Karpas-422 (cell line): ENCODE measurements at regions not wholly inside any gene's neighbourhood (a gene's known extent, or its start where the extent isn't known, plus 50 kb on each side); places are given as distances from the start of the nearest gene placed in this dataset.
"Not testable (repeated sequence)": the region's sequence is repeated elsewhere in the genome, so short reads cannot be mapped to it uniquely, and the experiment has no call there.

Experiments
- DNase-seq: peaks from one replicate; pipeline ENCODE4 v3.0.0-alpha.2; 2015
- H2AFZ ChIP-seq: fragments of 200-600 bp; sonication (generic); 2 replicates; pipeline ENCODE4 v1.6.1; 2014; ENCODE audit warnings: antibody characterized with exemption, low read length, mixed read lengths
- H3K27ac ChIP-seq: fragments of 200-600 bp; sonication (generic); 2 replicates; pipeline ENCODE4 v1.5.1; 2014; ENCODE audit warnings: mild to moderate bottlenecking, low read length, moderate library complexity
- H3K27me3 ChIP-seq: fragments of 200-600 bp; sonication (generic); 2 replicates; pipeline ENCODE4 v1.6.1; 2014; ENCODE audit warnings: low read length, mixed read lengths
- H3K36me3 ChIP-seq: fragments of 200-600 bp; sonication (generic); 2 replicates; pipeline ENCODE4 v1.6.1; 2014; ENCODE audit warnings: low read length, mixed read lengths; ENCODE audit not compliant: insufficient read depth
- H3K4me1 ChIP-seq: fragments of 200-600 bp; sonication (generic); 2 replicates; pipeline ENCODE4 v1.6.1; 2014; ENCODE audit warnings: mild to moderate bottlenecking, low read length, mixed read lengths
- H3K4me2 ChIP-seq: fragments of 200-600 bp; sonication (generic); 2 replicates; pipeline ENCODE4 v1.6.1; 2014; ENCODE audit warnings: low read length, low read depth, mild to moderate bottlenecking; ENCODE audit not compliant: poor library complexity, severe bottlenecking
- H3K4me3 ChIP-seq: fragments of 200-600 bp; sonication (generic); 2 replicates; pipeline ENCODE4 v1.5.1; 2014; ENCODE audit warnings: mild to moderate bottlenecking, antibody characterized with exemption, low read length, mixed read lengths
- H3K79me2 ChIP-seq: fragments of 200-600 bp; sonication (generic); 2 replicates; pipeline ENCODE4 v1.6.1; 2014; ENCODE audit warnings: mild to moderate bottlenecking, low read length, mixed read lengths
- H3K9ac ChIP-seq: fragments of 200-600 bp; sonication (generic); 2 replicates; pipeline ENCODE4 v1.6.0; 2014; ENCODE audit warnings: low read length
- H3K9me2 ChIP-seq: fragments of 200-600 bp; sonication (generic), shearing (Covaris generic); replicated peaks from 2 replicates; pipeline ENCODE4 v1.6.0; 2014; ENCODE audit warnings: mild to moderate bottlenecking, low read length, moderate library complexity; ENCODE audit not compliant: insufficient read depth
- H3K9me3 ChIP-seq: fragments of 300-700, 200-600 bp; sonication (generic); 2 replicates; pipeline ENCODE4 v1.6.1; 2014; ENCODE audit warnings: low read length, mixed read lengths
- H4K20me1 ChIP-seq: fragments of 200-600 bp; sonication (generic); 2 replicates; pipeline ENCODE4 v1.6.1; 2014; ENCODE audit warnings: mild to moderate bottlenecking, antibody characterized with exemption, low read length, low read depth; ENCODE audit not compliant: insufficient read depth

DNA sequence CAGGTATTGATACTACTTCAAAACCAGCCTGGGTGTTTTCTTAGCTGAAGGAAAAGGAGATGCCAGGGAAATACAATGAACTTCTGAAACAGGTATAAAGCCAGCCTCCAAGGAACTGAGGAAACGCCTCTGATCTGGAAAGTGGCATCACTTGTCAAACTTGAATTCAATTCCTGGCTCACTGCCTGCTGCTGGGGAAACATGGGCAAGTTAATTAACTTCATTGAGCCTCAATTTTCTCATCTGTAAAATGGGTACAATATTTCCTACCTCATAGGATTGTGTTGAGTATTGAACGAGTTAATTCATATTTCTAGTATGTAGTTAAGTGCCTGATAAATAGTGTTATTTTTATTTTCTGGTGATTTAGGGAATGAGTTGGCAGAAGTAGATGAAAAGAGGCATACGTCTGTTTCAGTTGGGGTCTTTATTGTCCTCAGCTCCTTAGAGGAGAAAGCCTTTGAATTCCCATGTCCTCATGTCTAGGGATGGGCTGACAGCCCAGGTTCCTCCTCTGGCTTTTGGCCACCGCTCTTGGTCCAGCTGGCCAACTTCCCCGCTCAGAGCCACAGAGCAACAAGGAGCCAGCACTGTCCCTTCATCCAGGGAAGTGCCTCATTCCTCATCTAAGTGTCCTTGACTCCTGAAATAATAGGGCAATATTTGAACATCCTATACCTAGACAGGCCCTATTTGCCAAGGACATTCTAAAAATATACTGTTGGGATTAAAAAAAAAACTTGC is 210.5 kb upstream of the GATA6 start:
- Histone ChIP-seq H3K4me3 (no peak overlapping the region), H3K27ac (no peak overlapping the region), H3K9me3 (no peaks in the 10 kb centered on the region), H3K36me3 (no peaks in the 10 kb centered on the region), H3K27me3 (no peaks in the 10 kb centered on the region), H3K4me2 (no peak overlapping the region), H3K9ac (no peak overlapping the region), H3K79me2 (no peaks in the 10 kb centered on the region), H3K9me2 (no peaks in the 10 kb centered on the region), H4K20me1 (no peaks in the 10 kb centered on the region), H2AFZ (no peak overlapping the region), H3K4me1 (no peaks in the 10 kb centered on the region)
- no peak for DNase-seq

DNA sequence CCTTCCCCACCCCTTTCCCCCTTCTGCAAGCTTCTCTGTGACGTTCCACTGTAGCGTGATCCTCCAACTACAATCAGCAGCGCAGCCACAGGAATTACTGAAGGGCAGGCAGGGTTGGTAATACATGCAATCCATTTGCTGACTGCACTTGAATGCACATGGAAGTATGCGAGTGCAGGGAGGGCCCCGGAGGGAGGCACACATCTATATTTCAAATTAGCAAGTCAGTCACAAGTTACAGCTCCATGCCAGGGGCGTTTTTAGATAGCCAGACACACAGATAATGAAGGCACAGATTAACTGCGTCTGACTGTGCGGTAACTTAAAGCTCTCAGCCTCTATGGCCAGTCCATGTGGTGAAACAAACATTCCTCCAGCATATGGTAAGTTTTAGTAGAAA is 209.2 kb upstream of the GATA6 start:
- Histone ChIP-seq H2AFZ (no peak overlapping the region), H3K36me3 (no peaks in the 10 kb centered on the region), H3K9ac (no peak overlapping the region), H3K9me3 (no peaks in the 10 kb centered on the region), H3K79me2 (no peaks in the 10 kb centered on the region), H3K4me2 (no peak overlapping the region), H3K4me1 (no peaks in the 10 kb centered on the region), H3K27ac (no peak overlapping the region), H3K27me3 (no peaks in the 10 kb centered on the region), H3K9me2 (no peaks in the 10 kb centered on the region), H3K4me3 (no peak overlapping the region), H4K20me1 (no peaks in the 10 kb centered on the region)
- no peak for DNase-seq

DNA sequence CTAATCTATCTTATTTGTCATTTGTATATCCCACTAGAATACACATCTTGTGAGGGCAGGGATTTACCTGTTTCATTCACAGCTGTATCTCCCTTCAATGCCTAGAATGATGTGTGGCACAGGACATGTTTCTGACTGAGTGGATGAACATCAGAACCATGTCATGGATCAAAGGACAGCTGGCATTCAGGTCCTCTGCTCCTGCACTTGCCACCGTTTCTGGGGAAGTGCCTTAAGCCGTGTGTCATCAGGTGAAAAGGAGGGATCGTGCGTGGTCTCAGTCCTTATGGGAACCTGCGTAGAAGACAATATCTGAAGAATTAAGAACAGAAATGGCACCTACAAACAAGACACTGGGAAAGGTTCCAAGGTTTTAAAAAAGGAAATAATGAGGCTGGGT is 206.1 kb upstream of the GATA6 start:
- Histone ChIP-seq H3K9me2 (no peaks in the 10 kb centered on the region), H2AFZ (no peak overlapping the region), H3K4me1 (no peaks in the 10 kb centered on the region), H3K36me3 (no peaks in the 10 kb centered on the region), H3K79me2 (no peaks in the 10 kb centered on the region), H3K9ac (no peak overlapping the region), H3K4me3 (no peak overlapping the region), H3K9me3 (no peaks in the 10 kb centered on the region), H3K27me3 (no peaks in the 10 kb centered on the region), H4K20me1 (no peaks in the 10 kb centered on the region), H3K27ac (no peak overlapping the region), H3K4me2 (no peak overlapping the region)
- no peak for DNase-seq

DNA sequence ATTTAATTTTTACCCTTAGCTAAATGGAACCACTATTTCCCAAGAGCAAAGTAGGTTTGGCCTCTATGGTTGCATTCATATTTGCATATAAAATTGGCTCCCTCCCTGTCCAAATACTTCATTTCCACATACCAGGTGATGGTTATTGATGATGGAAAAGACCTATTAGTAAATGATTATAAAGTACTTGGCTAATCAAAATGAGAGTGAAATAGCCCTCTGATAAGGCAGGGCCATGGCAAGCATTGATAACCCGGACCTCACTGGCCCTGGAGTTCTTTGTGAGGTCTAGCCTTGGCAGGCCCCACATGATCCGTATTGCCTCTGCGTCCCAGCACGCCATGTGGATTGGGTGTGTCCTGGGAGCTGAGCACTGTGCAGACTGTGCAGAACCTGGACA is 201.1 kb upstream of the GATA6 start:
- H2AFZ ChIP-seq, result no peak overlapping the region
- H3K36me3 ChIP-seq, result no peaks in the 10 kb centered on the region
- H3K4me1 ChIP-seq, result no peaks in the 10 kb centered on the region
- no peak overlapping the region for H3K9ac ChIP-seq
- no peak overlapping the region for H3K4me2 ChIP-seq
- no peaks in the 10 kb centered on the region for H3K9me2 ChIP-seq
- H3K79me2 ChIP-seq, result no peaks in the 10 kb centered on the region
- no peak overlapping the region for H3K4me3 ChIP-seq
- H3K27me3 ChIP-seq, result no peaks in the 10 kb centered on the region
- no peaks in the 10 kb centered on the region for H4K20me1 ChIP-seq
- no peaks in the 10 kb centered on the region for H3K9me3 ChIP-seq
- DNase-seq, result no peak
- H3K27ac ChIP-seq, result no peak overlapping the region

DNA sequence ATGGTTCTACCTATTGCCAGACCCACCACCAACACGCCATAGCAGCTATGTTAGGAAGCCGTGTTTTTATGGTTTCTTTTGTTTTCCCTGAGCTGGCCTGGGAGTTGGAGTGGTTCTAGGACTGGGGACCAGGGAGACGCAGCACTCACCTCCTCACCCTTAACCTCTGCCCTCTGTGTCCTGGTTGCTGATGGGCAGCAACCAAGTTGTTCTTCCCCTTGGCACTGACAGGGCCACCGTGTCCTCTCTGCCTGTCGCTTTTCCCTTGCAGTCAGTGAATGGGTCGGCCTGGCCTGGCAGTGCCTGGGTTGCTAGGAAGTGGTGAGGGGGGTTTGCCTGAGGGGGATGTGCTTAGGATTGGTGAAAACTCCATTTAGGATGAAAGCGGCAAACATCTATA is 197.1 kb upstream of the GATA6 start:
- DNase-seq, result no peak
- Histone ChIP-seq H3K27me3 (no peaks in the 10 kb centered on the region), H3K4me2 (no peak overlapping the region), H4K20me1 (no peaks in the 10 kb centered on the region), H3K36me3 (no peaks in the 10 kb centered on the region), H3K9ac (no peak overlapping the region), H3K9me2 (no peaks in the 10 kb centered on the region), H2AFZ (no peak overlapping the region), H3K4me1 (no peaks in the 10 kb centered on the region), H3K9me3 (no peaks in the 10 kb centered on the region), H3K27ac (no peak overlapping the region), H3K79me2 (no peaks in the 10 kb centered on the region), H3K4me3 (no peak overlapping the region)

DNA sequence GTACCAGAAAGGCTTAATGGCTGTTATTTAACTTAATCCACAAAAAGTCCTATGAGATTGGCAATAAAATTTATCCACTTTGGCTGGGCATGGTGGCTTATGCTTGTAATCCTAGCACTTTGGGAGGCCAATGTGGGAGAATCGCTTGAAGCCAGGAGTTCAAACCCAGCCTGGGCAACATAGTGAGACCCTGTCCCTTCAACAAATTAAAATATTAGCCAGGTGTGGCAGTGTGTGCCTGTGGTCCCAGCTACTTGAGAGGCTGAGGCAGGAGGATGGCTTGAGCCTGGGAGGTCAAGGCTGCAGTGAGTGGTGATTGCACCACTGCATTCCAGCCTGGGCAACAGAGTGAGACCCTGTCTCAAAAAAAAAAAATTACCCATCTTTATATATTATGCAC is 193.4 kb upstream of the GATA6 start:
- H3K36me3 ChIP-seq, H4K20me1 ChIP-seq, H3K9me2 ChIP-seq, H3K9ac ChIP-seq, H3K27ac ChIP-seq, H3K4me3 ChIP-seq, H3K27me3 ChIP-seq, H3K9me3 ChIP-seq, DNase-seq, H3K4me2 ChIP-seq, H3K79me2 ChIP-seq, H2AFZ ChIP-seq, H3K4me1 ChIP-seq: not testable (repeated sequence)

DNA sequence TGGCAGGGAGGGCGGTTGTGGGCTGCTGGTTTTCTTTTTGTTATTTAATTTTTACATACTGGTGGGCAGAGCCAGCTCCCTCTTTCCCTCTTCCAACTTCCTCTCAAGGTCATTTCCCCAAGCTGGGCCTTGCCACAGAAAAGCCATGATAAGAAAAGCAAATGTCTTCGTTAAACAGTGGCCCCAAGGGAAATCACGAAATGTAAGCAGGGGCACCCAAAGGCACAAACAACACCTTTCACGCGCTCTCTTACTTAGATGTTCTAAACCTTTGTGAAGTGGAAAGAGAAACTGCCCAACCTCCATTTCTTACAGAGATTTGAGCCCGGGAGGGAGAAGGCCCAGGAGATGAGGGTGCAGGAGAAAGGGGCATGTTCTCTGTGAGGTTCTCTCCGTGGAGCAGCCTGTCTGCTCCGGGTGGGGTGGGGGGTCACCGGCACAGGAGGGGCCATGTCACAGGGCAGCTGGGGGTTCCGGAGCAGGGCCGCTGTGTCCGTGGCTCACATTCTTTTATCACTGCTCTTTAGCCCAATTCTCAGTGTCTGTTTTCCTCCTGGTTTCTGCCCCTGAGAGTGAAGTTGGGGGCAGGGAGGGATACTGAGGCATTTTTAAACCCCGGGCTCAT is 190.7 kb upstream of the GATA6 start:
- no peak for DNase-seq
- Histone ChIP-seq H3K4me2 (no peak overlapping the region), H3K27ac (no peak overlapping the region), H3K27me3 (no peaks in the 10 kb centered on the region), H3K4me1 (no peaks in the 10 kb centered on the region), H3K9ac (no peak overlapping the region), H3K79me2 (no peaks in the 10 kb centered on the region), H3K4me3 (no peak overlapping the region), H4K20me1 (no peaks in the 10 kb centered on the region), H3K9me2 (no peaks in the 10 kb centered on the region), H3K36me3 (no peaks in the 10 kb centered on the region), H3K9me3 (no peaks in the 10 kb centered on the region), H2AFZ (no peak overlapping the region)

DNA sequence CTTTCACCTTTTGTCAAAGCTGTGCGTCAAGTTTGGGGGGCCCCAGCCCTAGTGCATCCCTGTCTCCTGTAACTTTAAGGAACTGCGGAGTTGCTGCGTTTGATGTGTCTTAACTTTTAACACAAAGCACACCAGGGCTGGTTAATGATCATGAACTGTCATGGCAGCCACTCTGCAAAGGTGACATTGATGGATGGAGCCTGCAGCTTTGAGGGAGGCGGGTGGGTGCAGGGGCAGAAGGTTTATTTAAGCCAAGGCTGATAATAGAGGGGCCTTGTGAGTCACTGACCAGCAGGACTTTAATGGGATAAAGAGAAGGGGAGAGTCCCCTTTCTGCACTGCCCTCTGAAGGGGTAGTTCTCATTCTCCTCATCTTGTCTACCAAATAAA is 190.2 kb upstream of the GATA6 start:
- H3K4me2 ChIP-seq, result no peak overlapping the region
- no peaks in the 10 kb centered on the region for H3K36me3 ChIP-seq
- no peak overlapping the region for H3K9ac ChIP-seq
- no peak overlapping the region for H3K27ac ChIP-seq
- H3K4me3 ChIP-seq, result no peak overlapping the region
- H2AFZ ChIP-seq, result no peak overlapping the region
- no peaks in the 10 kb centered on the region for H3K9me3 ChIP-seq
- no peaks in the 10 kb centered on the region for H3K79me2 ChIP-seq
- no peaks in the 10 kb centered on the region for H3K27me3 ChIP-seq
- no peak for DNase-seq
- no peaks in the 10 kb centered on the region for H3K9me2 ChIP-seq
- no peaks in the 10 kb centered on the region for H3K4me1 ChIP-seq
- H4K20me1 ChIP-seq, result no peaks in the 10 kb centered on the region
